AG10803 (cell line): ENCODE measurements at regions not wholly inside any gene's neighbourhood (a gene's known extent, or its start where the extent isn't known, plus 50 kb on each side); places are given as distances from the start of the nearest gene placed in this dataset.

Source experiments
- DNase-seq: peaks from one replicate; pipeline ENCODE4 v3.0.0; 2010; ENCODE audit warnings: low read depth
- H3K4me3 ChIP-seq: 2 replicates; pipeline ENCODE4 v1.5.1; 2011; ENCODE audit warnings: mild to moderate bottlenecking, low read length, control low read depth
- TF ChIP-seq, protein P1 (sequence below): conservative IDR thresholded peaks from 2 replicates; pipeline ENCODE4 v1.5.1; 2011; ENCODE audit warnings: mild to moderate bottlenecking, low read length, control low read depth, inconsistent platforms

DNA sequence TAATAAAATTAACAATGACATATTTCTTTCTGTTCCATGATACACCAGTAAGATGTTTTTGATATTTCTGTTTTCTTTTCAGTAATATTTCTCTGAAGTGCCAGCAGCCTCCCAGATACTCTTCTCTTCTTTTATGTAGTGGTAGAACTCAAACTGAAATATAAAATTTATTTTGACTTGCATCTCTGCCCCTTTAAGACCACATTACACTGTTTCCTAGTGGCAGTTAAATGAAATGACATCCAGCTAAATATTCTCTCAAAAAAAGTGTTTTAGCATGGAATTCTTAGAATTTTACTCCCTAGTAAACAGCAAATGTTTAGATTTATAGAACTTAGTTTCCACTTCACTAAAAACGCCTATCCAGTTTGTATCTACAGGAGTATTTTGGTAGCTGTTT is 237.2 kb upstream of the MTPN start:
- TF ChIP-seq, protein P1, sequence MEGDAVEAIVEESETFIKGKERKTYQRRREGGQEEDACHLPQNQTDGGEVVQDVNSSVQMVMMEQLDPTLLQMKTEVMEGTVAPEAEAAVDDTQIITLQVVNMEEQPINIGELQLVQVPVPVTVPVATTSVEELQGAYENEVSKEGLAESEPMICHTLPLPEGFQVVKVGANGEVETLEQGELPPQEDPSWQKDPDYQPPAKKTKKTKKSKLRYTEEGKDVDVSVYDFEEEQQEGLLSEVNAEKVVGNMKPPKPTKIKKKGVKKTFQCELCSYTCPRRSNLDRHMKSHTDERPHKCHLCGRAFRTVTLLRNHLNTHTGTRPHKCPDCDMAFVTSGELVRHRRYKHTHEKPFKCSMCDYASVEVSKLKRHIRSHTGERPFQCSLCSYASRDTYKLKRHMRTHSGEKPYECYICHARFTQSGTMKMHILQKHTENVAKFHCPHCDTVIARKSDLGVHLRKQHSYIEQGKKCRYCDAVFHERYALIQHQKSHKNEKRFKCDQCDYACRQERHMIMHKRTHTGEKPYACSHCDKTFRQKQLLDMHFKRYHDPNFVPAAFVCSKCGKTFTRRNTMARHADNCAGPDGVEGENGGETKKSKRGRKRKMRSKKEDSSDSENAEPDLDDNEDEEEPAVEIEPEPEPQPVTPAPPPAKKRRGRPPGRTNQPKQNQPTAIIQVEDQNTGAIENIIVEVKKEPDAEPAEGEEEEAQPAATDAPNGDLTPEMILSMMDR = no peak
- no peak overlapping the region for H3K4me3 ChIP-seq
- no peak for DNase-seq

DNA sequence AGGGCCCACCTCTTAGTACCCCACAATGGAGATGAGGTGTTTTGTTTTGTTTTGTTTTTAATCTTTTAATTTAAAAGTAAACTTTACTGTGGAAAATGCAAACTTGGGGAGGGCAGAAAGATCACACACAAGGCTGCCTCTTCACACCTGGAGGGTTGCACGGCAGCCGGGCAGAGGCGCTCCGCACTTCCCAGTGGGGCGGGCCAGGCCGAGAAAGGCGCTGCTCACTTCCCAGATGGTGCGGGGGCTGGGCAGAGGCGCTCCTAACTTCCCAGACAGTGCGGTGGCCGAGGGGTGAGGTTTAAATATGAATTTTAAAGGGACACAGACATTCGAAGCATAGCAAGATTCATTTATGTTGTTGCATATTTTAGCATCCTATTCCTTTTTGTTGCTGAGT is 235.9 kb upstream of the MTPN start:
- TF ChIP-seq, protein P1 = no peak
- no peak overlapping the region for H3K4me3 ChIP-seq
- DNase-seq = no peak

DNA sequence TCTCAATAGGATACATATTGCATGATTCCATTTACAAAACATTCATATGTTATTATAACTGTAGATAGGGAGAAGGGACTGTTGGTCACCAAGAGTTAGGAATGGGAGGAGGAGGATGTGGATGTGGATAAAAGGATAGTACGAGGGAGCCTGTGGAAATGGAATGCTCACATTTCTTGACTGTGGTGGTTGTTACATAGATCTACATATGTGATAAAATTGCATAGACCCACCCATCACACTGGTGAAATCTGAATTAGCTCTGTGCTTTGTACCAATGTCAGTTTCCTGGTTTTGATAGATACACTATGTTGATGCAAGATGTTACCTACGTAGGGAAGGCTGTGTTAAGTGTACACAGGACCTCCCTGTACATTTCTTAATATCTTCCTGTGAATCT is 233.5 kb upstream of the MTPN start:
- H3K4me3 ChIP-seq = no peak overlapping the region
- DNase-seq = no peak
- TF ChIP-seq, protein P1 = no peak

DNA sequence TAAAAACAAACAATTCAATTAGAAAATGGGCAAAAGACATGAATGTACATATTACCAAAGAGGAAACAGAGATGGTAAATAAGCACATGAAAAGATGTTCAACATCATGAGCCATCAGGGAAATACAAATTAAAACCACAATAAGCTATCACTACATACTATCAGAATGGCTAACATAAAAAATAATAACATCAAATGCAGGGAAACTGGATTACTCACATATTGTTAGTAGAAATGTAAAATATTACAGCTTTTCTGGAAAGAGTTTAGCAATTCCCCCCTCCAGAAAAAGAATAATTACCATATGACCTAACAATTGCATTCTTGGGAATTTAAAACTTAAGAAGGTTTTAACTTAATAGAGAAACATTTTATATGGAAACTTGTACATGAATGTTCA is 232.9 kb upstream of the MTPN start:
- DNase-seq = no peak
- no peak overlapping the region for H3K4me3 ChIP-seq
- TF ChIP-seq, protein P1 = no peak

DNA sequence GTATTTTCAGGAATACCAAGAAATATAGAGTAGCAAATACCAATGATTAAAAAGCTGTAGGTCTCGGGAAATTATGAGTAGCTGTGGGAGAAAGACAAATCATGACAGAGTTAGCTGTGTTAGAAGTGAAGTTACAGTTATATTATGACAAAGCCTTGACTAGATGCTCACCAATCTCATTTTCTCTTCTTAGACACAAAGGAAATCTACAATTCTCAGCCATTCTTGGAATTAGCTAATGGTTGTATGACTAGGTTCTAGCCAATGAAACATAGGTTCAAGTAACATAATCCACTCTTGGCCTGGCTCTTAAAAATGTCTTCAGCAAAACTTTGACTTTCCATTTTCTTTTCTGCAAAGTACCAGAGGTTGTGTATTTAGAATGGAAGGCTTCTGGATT is 228.8 kb upstream of the MTPN start:
- TF ChIP-seq, protein P1 = no peak

DNA sequence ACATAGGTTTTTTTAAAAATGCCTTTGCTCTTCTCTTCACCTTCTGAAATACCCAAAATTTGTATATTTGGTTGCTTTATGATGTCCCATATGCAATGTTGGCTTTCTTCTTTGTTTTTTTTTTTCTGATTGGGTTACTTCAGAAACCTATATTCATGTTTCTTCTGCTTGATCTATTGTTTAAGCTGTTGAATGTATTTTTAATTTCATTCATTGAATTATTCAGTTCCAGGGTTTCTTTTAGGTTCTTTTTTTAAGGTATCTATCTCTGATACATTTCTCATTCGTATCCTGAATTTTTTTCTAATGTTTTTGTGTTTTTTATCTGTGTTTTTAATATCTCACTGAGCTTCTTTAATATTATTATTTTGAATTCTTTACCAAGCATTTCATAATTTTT is 221.0 kb upstream of the MTPN start:
- TF ChIP-seq, protein P1 = no peak
- H3K4me3 ChIP-seq = no peak overlapping the region
- DNase-seq = no peak

More for the DNA sequence above, 228.8 kb upstream of the MTPN start:
- H3K4me3 ChIP-seq = no peak overlapping the region
- DNase-seq = no peak

DNA sequence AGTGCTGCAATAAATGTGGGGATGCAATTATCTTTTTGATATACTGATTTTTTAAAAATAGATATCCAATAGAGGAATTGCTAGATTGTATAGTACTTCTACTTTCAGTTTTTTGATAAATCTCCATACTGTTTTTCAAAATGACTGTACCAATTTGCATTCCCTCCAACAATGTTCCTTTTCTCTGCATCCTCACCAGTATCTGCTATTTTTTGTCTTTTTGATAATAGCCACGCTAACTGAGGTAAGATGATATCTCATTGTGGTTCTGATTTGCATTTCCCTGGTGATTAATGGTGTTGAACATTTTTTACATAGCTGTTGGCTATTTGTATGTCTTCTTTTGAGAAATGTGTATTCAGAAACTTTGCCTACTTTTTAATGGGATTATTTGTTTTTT is 217.7 kb upstream of the MTPN start:
- DNase-seq = no peak
- TF ChIP-seq, protein P1 = no peak
- H3K4me3 ChIP-seq = no peak overlapping the region
